ENCODE measurements at regions not wholly inside any gene's neighbourhood (a gene's known extent, or its start where the extent isn't known, plus 50 kb on each side); places are given as distances from the start of the nearest gene placed in this dataset.

DNA sequence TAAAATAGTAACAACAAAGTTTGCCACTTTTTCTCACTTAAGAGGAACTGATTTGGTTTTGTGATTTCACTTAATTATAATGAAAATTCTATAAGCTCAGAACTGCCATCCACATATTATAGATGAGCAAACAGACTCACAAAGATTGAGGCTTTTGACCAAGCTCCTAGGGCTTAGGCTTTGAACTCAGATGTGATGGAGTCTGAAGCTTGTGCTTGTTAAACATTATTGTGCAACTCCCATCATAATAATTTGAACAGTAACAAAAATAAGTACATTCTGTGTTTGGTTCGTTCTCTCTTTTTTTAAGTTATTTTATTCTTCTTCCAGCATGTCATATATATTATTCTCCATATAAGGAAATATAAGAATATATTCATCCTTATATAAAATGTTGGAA, 403.4 kb downstream of the PTPRC start:
- TF ChIP-seq, protein P1, sequence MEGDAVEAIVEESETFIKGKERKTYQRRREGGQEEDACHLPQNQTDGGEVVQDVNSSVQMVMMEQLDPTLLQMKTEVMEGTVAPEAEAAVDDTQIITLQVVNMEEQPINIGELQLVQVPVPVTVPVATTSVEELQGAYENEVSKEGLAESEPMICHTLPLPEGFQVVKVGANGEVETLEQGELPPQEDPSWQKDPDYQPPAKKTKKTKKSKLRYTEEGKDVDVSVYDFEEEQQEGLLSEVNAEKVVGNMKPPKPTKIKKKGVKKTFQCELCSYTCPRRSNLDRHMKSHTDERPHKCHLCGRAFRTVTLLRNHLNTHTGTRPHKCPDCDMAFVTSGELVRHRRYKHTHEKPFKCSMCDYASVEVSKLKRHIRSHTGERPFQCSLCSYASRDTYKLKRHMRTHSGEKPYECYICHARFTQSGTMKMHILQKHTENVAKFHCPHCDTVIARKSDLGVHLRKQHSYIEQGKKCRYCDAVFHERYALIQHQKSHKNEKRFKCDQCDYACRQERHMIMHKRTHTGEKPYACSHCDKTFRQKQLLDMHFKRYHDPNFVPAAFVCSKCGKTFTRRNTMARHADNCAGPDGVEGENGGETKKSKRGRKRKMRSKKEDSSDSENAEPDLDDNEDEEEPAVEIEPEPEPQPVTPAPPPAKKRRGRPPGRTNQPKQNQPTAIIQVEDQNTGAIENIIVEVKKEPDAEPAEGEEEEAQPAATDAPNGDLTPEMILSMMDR (conservative IDR thresholded peaks at IDR 0.05; ENCODE audit: low read depth, low read length): no peak
- TF ChIP-seq EZH2 (IDR thresholded peaks at IDR 0.05; ENCODE audit: borderline replicate concordance, low read depth, low read length, poor library complexity, severe bottlenecking): no peak

Measured in A673 (cell line).